GM12878 (cell line): ENCODE measurements at regions not wholly inside any gene's neighbourhood (a gene's known extent, or its start where the extent isn't known, plus 50 kb on each side); places are given as distances from the start of the nearest gene placed in this dataset.

ENCODE experiments used
- ATAC-seq: fragments of 200-7000 bp; cut with Tn5 transposase; 3 replicates; pipeline ENCODE4 v1.9.1; 2020; ENCODE audit warnings: mild to moderate bottlenecking, moderate library complexity
- BruUV-seq: library from RNA; stranded (reverse); fragments of 400-500 nt; replicated peaks from 2 replicates; lab custom pipeline; 2021; lab: Mats Ljungman, UMichigan
- CTCF ChIA-PET: fragments of 300-600 bp; sonication (Branson Sonifier 250); formaldehyde crosslinking; extraction: SDS; loops from one replicate; lab custom pipeline; 2021; ENCODE audit warnings: inconsistent platforms; lab: Yijun Ruan, JAX
- POLR2A ChIA-PET: fragments of 350-600 bp; formaldehyde crosslinking; extraction: SDS; loops from one replicate; lab custom pipeline; 2021; ENCODE audit warnings: inconsistent platforms; lab: Charles Lee
- RAD21 ChIA-PET: fragments of 300-600 bp; sonication (Branson Sonifier 250); formaldehyde crosslinking; loops from one replicate; lab custom pipeline; 2023; ENCODE audit warnings: antibody characterized with exemption; ENCODE audit not compliant: unreplicated experiment; lab: Charles Lee
- SMC1A ChIA-PET: fragments of 300-600 bp; sonication (Branson Sonifier 250); formaldehyde crosslinking; loops from one replicate; lab custom pipeline; 2023; ENCODE audit not compliant: unreplicated experiment, uncharacterized antibody; lab: Charles Lee
- DNase-seq: peaks from one replicate; pipeline ENCODE4 v3.0.0-alpha.2; 2011; ENCODE audit warnings: low read depth, low spot score
- FAIRE-seq: peaks from 3 replicates; lab custom pipeline; 2011; peaks lifted over from hg19 to GRCh38; lab: Jason Lieb, UNC
- H2AFZ ChIP-seq: 2 replicates; pipeline ENCODE4 v1.6.0; 2011; ENCODE audit warnings: low read depth, low read length, control low read depth; ENCODE audit not compliant: control insufficient read depth
- H3K27ac ChIP-seq: 2 replicates; pipeline ENCODE4 v1.5.1; 2011; ENCODE audit warnings: control low read depth; ENCODE audit not compliant: control insufficient read depth, insufficient read depth
- H3K27me3 ChIP-seq, 2 experiments: replicated peaks in 1 of 2; 2 replicates each; pipeline versions ENCODE4 v1.6.0 to v1.6.1; 2011; ENCODE audit warnings: low read length in 1 of 2; ENCODE audit not compliant: control insufficient read depth in 2 of 2, insufficient read depth in 2 of 2
- H3K36me3 ChIP-seq, 2 experiments: 2 replicates each; pipeline ENCODE4 v1.5.1; 2011; ENCODE audit warnings: low read length in 1 of 2; ENCODE audit not compliant: control insufficient read depth in 2 of 2, insufficient read depth in 2 of 2
- H3K4me1 ChIP-seq: 2 replicates; pipeline ENCODE4 v1.6.1; 2011; ENCODE audit warnings: mild to moderate bottlenecking, low read length, moderate library complexity, mixed read lengths; ENCODE audit not compliant: control insufficient read depth, insufficient read depth
- H3K4me2 ChIP-seq: 2 replicates; pipeline ENCODE4 v1.6.0; 2011; ENCODE audit warnings: control low read depth; ENCODE audit not compliant: control insufficient read depth, insufficient read depth
- H3K4me3 ChIP-seq: fragments of 200-600 bp; sonication (generic); 2 replicates; pipeline ENCODE4 v1.5.1; 2016
- H3K79me2 ChIP-seq: 2 replicates; pipeline ENCODE4 v1.6.0; 2011; ENCODE audit warnings: low read length; ENCODE audit not compliant: control insufficient read depth, insufficient read depth
- H3K9ac ChIP-seq: 2 replicates; pipeline ENCODE4 v1.8.0; 2011; ENCODE audit warnings: low read length, control low read depth, mixed read lengths; ENCODE audit not compliant: control insufficient read depth, insufficient read depth
- H3K9me3 ChIP-seq: replicated peaks from 3 replicates; pipeline ENCODE4 v1.5.1; 2011; ENCODE audit warnings: mild to moderate bottlenecking, low read length; ENCODE audit not compliant: control insufficient read depth, insufficient read depth
- H4K20me1 ChIP-seq: 2 replicates; pipeline ENCODE4 v1.6.0; 2011; ENCODE audit not compliant: control insufficient read depth, insufficient read depth
- BHLHE40 ChIP-seq, 2 experiments: fragments of 450-650 bp in 1 of 2; IDR thresholded peaks; 2 replicates each; pipeline ENCODE4 v1.6.1; 2011 to 2017; ENCODE audit warnings: low read depth in 2 of 2, borderline replicate concordance in 1 of 2, improper control_type of control experiment in 1 of 2, low read length in 1 of 2, mild to moderate bottlenecking in 1 of 2
- BMI1 ChIP-seq: fragments of 450-650 bp; IDR thresholded peaks from 2 replicates; pipeline ENCODE4 v1.6.1; 2016; ENCODE audit warnings: mild to moderate bottlenecking, moderate library complexity, borderline replicate concordance
- CBFB ChIP-seq: IDR thresholded peaks from 2 replicates; pipeline ENCODE4 v1.6.1; 2016; ENCODE audit warnings: antibody characterized with exemption, low read depth
- CBX5 ChIP-seq: sonication (generic); IDR thresholded peaks from 2 replicates; pipeline ENCODE4 v1.6.1; 2016; ENCODE audit warnings: low read depth, moderate library complexity, mild to moderate bottlenecking, inconsistent platforms
- CHD4 ChIP-seq: fragments of 200-600 bp; sonication (generic); IDR thresholded peaks from 2 replicates; pipeline ENCODE4 v1.6.1; 2016; ENCODE audit warnings: mild to moderate bottlenecking
- ELK1 ChIP-seq: IDR thresholded peaks from 2 replicates; pipeline ENCODE4 v1.6.1; 2012; ENCODE audit warnings: low read depth, low read length, improper control_type of control experiment
- MEF2A ChIP-seq: IDR thresholded peaks from 2 replicates; pipeline ENCODE4 v1.6.1; 2011; ENCODE audit warnings: low read depth, mild to moderate bottlenecking, low read length, moderate library complexity; ENCODE audit not compliant: insufficient read depth
- PBX3 ChIP-seq: IDR thresholded peaks from 2 replicates; pipeline ENCODE4 v1.6.1; 2011; ENCODE audit warnings: mild to moderate bottlenecking, low read depth, low read length, moderate library complexity; ENCODE audit not compliant: insufficient replicate concordance
- PML ChIP-seq: IDR thresholded peaks from 2 replicates; pipeline ENCODE4 v1.6.1; 2012; ENCODE audit warnings: low read length, inconsistent platforms
- RAD51 ChIP-seq: fragments of 450-650 bp; IDR thresholded peaks from 2 replicates; pipeline ENCODE4 v1.6.1; 2016; ENCODE audit warnings: moderate library complexity, mild to moderate bottlenecking, inconsistent platforms
- RUNX3 ChIP-seq: IDR thresholded peaks from 2 replicates; pipeline ENCODE4 v1.6.1; 2012; ENCODE audit warnings: low read length, inconsistent platforms
- SIX5 ChIP-seq: IDR thresholded peaks from 2 replicates; pipeline ENCODE4 v1.6.1; 2011; ENCODE audit warnings: mild to moderate bottlenecking, low read depth, low read length, moderate library complexity; ENCODE audit not compliant: severe bottlenecking
- ZBTB33 ChIP-seq: fragments of 450-650 bp; IDR thresholded peaks from 2 replicates; pipeline ENCODE4 v1.6.1; 2017; ENCODE audit warnings: mild to moderate bottlenecking
- ZNF274 ChIP-seq: IDR thresholded peaks from one replicate; pipeline ENCODE4 v1.8.0; 2011; ENCODE audit not compliant: insufficient read length, insufficient read depth
- ZSCAN29 ChIP-seq: fragments of 450-650 bp; IDR thresholded peaks from 2 replicates; pipeline ENCODE4 v1.6.1; 2017; ENCODE audit warnings: mild to moderate bottlenecking, moderate library complexity
- WGBS: methylation state at CpG from one replicate; pipeline ENCODE4 v1.1.6; 2016; ENCODE audit warnings: low lambda C conversion rate; ENCODE audit not compliant: insufficient replicate concordance, insufficient coverage; ENCODE audit errors: missing lambda C conversion rate; 5-methylcytosine and 5-hydroxymethylcytosine counted together
- in situ Hi-C: fragments of 300-500 bp; cut with MboI; formaldehyde crosslinking; loops from 9 replicates; pipeline ENCODE4 v1.14.3; 2018; ENCODE audit warnings: mixed read lengths
- intact Hi-C: fragments of 100-400 bp; cut with micrococcal nuclease; formaldehyde crosslinking; loops from one replicate; pipeline ENCODE4 v1.14.2; 2022; ENCODE audit not compliant: unreplicated experiment
- TF ChIP-seq, protein P1 (sequence below): IDR thresholded peaks from 2 replicates; pipeline ENCODE4 v1.6.1; 2011; ENCODE audit warnings: low read depth, mild to moderate bottlenecking, low read length, moderate library complexity, borderline replicate concordance; ENCODE audit errors: extremely low read depth
- TF ChIP-seq, protein P2 (sequence below): fragments of 450-650 bp; formaldehyde crosslinking; IDR thresholded peaks from 2 replicates; pipeline ENCODE4 v1.4.0; 2022; ENCODE audit warnings: mild to moderate bottlenecking, moderate library complexity

- intact Hi-C loops (loop anchor here (10.0 kb wide), 1 partner anchor 739 kb away; no protein-coding TSS in a partner anchor), in situ Hi-C loops (no loop called here)
- H3K4me3 ChIP-seq: no peak overlapping the region
- H3K9ac ChIP-seq: no peak overlapping the region
- no peaks in the 10 kb centered on the region for H3K79me2 ChIP-seq
- ChIA-PET RAD21 (interaction anchor here (0.8 to 1.9 kb wide), 4 partner anchors 9 to 540 kb away, joined by 3 to 7 read pairs (median 3); no protein-coding TSS in a partner anchor), POLR2A (no interaction called here), SMC1A (interaction anchor here (1.1 to 1.8 kb wide), 3 partner anchors 9 to 540 kb away, joined by 4 to 7 read pairs (median 4); no protein-coding TSS in a partner anchor), CTCF (interaction anchor here (0.7 to 5.4 kb wide), 16 partner anchors 11 to 740 kb away, joined by 3 to 49 read pairs (median 4); no protein-coding TSS in a partner anchor)
- no peaks in the 10 kb centered on the region for H3K4me1 ChIP-seq
- no peak overlapping the region for H3K4me2 ChIP-seq
- no peaks in the 10 kb centered on the region; a peak in 1 of 4 replicates for H3K27me3 ChIP-seq
- no peak overlapping the region for H3K27ac ChIP-seq
- H2AFZ ChIP-seq: no peak overlapping the region
- H3K36me3 ChIP-seq: no peaks in the 10 kb centered on the region
- H3K9me3 ChIP-seq: no peaks in the 10 kb centered on the region
- ATAC-seq (no peak), DNase-seq (no peak), FAIRE-seq (no peak)
- WGBS: 0% methylated on average over 2 of the region's 2 CpGs
- BruUV-seq: no TSS peak
- H4K20me1 ChIP-seq: no peaks in the 10 kb centered on the region; the same call in 1 of the 2 replicates
- TF ChIP-seq ZBTB33 (no peak), MEF2A (no peak), CBFB (no peak), CHD4 (no peak), BMI1 (no peak), RAD51 (no peak), RUNX3 (no peak), ZNF274 (no peak), BHLHE40 (IDR thresholded peaks at IDR 0.05; ENCODE audit: borderline replicate concordance in 1 of 2, low read depth in 2 of 2, low read length in 1 of 2) (no peak), PML (no peak), PBX3 (no peak), SIX5 (no peak), CBX5 (no peak), ZSCAN29 (no peak), ELK1 (no peak)
- TF ChIP-seq, protein P1, sequence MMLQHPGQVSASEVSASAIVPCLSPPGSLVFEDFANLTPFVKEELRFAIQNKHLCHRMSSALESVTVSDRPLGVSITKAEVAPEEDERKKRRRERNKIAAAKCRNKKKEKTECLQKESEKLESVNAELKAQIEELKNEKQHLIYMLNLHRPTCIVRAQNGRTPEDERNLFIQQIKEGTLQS: no peak
- TF ChIP-seq, protein P2, sequence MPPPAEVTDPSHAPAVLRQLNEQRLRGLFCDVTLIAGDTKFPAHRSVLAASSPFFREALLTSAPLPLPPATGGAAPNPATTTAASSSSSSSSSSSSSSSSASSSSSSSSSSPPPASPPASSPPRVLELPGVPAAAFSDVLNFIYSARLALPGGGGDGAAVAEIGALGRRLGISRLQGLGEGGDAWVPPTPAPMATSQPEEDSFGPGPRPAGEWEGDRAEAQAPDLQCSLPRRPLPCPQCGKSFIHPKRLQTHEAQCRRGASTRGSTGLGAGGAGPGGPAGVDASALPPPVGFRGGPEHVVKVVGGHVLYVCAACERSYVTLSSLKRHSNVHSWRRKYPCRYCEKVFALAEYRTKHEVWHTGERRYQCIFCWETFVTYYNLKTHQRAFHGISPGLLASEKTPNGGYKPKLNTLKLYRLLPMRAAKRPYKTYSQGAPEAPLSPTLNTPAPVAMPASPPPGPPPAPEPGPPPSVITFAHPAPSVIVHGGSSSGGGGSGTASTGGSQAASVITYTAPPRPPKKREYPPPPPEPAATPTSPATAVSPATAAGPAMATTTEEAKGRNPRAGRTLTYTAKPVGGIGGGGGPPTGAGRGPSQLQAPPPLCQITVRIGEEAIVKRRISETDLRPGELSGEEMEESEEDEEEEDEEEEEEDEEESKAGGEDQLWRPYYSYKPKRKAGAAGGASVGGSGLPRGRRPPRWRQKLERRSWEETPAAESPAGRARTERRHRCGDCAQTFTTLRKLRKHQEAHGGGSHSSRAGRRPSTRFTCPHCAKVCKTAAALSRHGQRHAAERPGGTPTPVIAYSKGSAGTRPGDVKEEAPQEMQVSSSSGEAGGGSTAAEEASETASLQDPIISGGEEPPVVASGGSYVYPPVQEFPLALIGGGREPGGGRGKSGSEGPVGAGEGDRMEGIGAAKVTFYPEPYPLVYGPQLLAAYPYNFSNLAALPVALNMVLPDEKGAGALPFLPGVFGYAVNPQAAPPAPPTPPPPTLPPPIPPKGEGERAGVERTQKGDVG (CRISPR knock-in tag): no peak
These were observed 463.9 kb downstream of the MFSD1 start for GRCh38 chr3:159265705-159266104.
